ENCODE measurements at regions not wholly inside any gene's neighbourhood (a gene's known extent, or its start where the extent isn't known, plus 50 kb on each side); places are given as distances from the start of the nearest gene placed in this dataset.

GRCh38 chr9:120312031-120312430, 267.9 kb downstream of the CDK5RAP2 start:
- TF ChIP-seq POLR2A (IDR thresholded peaks at IDR 0.05): no peak
- no peak for TF ChIP-seq CTCF (IDR thresholded peaks at IDR 0.05)

Data from lower leg skin (tissue), 3 donors.